ENCODE measurements at regions not wholly inside any gene's neighbourhood (a gene's known extent, or its start where the extent isn't known, plus 50 kb on each side); places are given as distances from the start of the nearest gene placed in this dataset.
A peak's percentile ranks its signal among the peaks of the same experiment; 100 is the strongest.

DNA sequence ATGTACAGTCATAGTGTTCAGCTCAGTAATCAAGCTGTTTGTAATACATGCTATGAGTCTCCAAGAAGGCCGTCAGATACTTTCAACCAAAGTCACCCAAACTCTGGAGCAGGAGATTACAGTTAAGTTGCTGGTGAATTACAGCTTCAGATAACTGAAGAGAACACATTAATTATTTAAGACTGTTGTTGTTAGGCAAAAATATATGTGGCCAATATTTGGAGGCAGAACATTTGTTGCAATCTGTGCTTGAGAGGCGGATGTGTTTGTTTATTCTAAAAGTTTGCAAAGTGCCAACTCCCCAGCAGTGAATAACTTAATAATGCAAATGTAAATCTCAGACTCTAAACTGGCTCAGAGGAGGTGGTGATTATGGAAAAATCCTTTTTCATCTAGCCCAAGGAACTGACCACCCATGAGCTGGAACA lies 300.7 kb upstream of the TBX3 start:
- TF ChIP-seq, protein P1, sequence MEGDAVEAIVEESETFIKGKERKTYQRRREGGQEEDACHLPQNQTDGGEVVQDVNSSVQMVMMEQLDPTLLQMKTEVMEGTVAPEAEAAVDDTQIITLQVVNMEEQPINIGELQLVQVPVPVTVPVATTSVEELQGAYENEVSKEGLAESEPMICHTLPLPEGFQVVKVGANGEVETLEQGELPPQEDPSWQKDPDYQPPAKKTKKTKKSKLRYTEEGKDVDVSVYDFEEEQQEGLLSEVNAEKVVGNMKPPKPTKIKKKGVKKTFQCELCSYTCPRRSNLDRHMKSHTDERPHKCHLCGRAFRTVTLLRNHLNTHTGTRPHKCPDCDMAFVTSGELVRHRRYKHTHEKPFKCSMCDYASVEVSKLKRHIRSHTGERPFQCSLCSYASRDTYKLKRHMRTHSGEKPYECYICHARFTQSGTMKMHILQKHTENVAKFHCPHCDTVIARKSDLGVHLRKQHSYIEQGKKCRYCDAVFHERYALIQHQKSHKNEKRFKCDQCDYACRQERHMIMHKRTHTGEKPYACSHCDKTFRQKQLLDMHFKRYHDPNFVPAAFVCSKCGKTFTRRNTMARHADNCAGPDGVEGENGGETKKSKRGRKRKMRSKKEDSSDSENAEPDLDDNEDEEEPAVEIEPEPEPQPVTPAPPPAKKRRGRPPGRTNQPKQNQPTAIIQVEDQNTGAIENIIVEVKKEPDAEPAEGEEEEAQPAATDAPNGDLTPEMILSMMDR (IDR thresholded peaks at IDR 0.05; ENCODE audit: unreplicated experiment): no peak
- Mint-ChIP-seq H3K9me3 (peaks cover 8% of the 10 kb centered on the region), H3K27ac (peak overlapping the region; percentile 8), H3K4me3 (no peak overlapping the region), H3K27me3 (ENCODE audit: low read depth) (no peaks in the 10 kb centered on the region), H3K4me1 (peaks cover 8% of the 10 kb centered on the region), H3K36me3 (peaks cover 2% of the 10 kb centered on the region)
- no peak for DNase-seq (ENCODE audit: low spot score in 2 of 2, unreplicated experiment in 2 of 2)

DNA sequence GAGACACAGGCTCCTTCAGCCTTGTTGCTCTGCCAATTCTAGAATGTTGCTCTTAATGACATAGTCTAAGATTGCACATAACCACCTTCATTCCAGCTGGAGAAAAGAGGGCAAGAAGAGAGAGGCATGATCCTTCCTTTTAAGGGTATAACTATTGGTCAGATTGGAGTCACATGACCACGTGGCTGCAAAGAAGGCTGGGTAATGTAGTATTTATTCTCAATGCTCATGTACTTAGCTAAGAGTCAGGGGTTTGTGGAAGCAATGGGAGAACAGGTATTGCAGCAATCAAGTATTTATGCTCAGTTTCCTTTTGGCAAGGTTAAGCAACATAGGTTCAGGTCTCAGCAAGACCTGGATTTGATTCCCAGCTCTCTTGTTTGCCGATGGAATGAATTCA lies 298.8 kb upstream of the TBX3 start:
- Mint-ChIP-seq H3K4me1 (peaks cover 8% of the 10 kb centered on the region), H3K27me3 (ENCODE audit: low read depth) (no peaks in the 10 kb centered on the region), H3K36me3 (peaks cover 5% of the 10 kb centered on the region), H3K4me3 (no peak overlapping the region), H3K27ac (no peak overlapping the region), H3K9me3 (peaks cover 12% of the 10 kb centered on the region)
- no peak for DNase-seq (ENCODE audit: low spot score in 2 of 2, unreplicated experiment in 2 of 2)
- TF ChIP-seq, protein P1 (IDR thresholded peaks at IDR 0.05; ENCODE audit: unreplicated experiment): no peak

DNA sequence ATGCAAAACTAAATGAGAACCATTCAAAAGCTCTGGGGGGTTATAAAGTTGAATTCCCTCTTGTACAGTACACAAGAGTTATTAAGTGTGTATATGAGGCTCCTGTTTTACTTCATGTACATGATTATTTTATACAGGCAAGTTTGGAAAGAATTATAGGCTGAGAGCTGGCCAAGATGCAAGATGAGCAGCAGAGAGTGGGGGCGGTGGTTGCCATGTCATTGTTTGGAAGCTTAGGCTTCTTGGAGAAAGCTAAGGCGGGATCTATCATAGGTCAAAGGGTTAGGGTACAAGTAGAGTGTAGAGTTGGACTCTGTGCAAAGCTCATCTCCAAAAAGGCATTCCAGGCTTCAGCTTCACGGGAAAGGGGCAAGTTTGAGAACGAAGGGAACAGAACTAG lies 297.1 kb upstream of the TBX3 start:
- no peak for DNase-seq (ENCODE audit: low spot score in 2 of 2, unreplicated experiment in 2 of 2)
- Mint-ChIP-seq H3K4me1 (peaks cover 18% of the 10 kb centered on the region), H3K27me3 (ENCODE audit: low read depth) (no peaks in the 10 kb centered on the region), H3K36me3 (peaks cover 5% of the 10 kb centered on the region), H3K9me3 (peaks cover 12% of the 10 kb centered on the region), H3K4me3 (no peak overlapping the region), H3K27ac (peak overlapping the region; percentile 31)
- TF ChIP-seq, protein P1 (IDR thresholded peaks at IDR 0.05; ENCODE audit: unreplicated experiment): no peak

DNA sequence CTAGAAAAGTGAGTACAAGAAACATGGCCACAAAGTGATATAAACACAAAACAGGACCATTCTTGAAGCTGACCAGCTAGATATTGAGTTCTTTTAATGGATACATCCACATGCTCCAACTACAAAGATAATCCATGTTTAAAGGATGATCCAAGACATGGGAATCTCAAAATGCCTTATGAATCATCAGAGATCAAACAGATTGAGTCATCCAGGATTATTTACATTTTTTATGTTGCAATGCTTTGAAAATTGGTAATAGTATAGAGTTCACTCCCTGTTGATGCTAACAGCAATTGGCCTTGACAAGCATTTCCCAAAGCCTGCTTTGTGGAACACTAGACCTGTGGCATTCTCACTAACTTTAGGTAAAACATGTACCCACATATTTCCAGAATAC lies 293.0 kb upstream of the TBX3 start:
- Mint-ChIP-seq H3K36me3 (peaks cover 14% of the 10 kb centered on the region), H3K27me3 (ENCODE audit: low read depth) (no peaks in the 10 kb centered on the region), H3K27ac (peak overlapping the region; percentile 69), H3K4me3 (no peak overlapping the region), H3K4me1 (peaks cover 23% of the 10 kb centered on the region), H3K9me3 (peaks cover 7% of the 10 kb centered on the region)
- TF ChIP-seq, protein P1 (IDR thresholded peaks at IDR 0.05; ENCODE audit: unreplicated experiment): no peak
- DNase-seq (ENCODE audit: low spot score in 2 of 2, unreplicated experiment in 2 of 2): no peak

DNA sequence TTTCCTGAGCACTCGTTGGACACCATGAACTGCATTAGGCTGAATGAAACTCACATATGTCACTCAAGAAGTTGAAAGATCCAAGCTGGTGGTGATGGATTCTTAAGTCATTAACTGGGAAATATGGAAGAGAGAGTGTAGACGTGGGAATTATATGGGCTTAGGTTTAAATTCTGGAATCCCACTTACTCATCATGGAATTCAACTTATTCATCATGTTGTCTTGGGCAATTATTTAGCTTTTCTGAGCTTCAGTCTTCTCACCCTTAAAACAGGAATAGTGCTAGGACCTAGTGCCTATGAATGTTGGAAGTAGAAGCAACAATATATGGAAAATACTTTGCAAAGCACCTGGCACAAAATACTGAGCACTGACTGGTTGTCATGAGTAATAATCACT lies 292.4 kb upstream of the TBX3 start:
- Mint-ChIP-seq H3K4me3 (no peak overlapping the region), H3K27me3 (ENCODE audit: low read depth) (no peaks in the 10 kb centered on the region), H3K36me3 (peaks cover 14% of the 10 kb centered on the region), H3K27ac (peak overlapping the region; percentile 75), H3K4me1 (peaks cover 23% of the 10 kb centered on the region), H3K9me3 (peaks cover 7% of the 10 kb centered on the region)
- DNase-seq (ENCODE audit: low spot score in 2 of 2, unreplicated experiment in 2 of 2): no peak
- TF ChIP-seq, protein P1 (IDR thresholded peaks at IDR 0.05; ENCODE audit: unreplicated experiment): no peak
